ENCODE measurements at regions not wholly inside any gene's neighbourhood (a gene's known extent, or its start where the extent isn't known, plus 50 kb on each side); places are given as distances from the start of the nearest gene placed in this dataset.
"Not testable (repeated sequence)": the region's sequence is repeated elsewhere in the genome, so short reads cannot be mapped to it uniquely, and the experiment has no call there.

GRCh38 chr2:84288293-84288692, 170.8 kb downstream of the SUCLG1 start:
- no peak for DNase-seq (ENCODE audit: low spot score)

GRCh38 chr2:84286878-84287277, 172.2 kb downstream of the SUCLG1 start:
- no peak for DNase-seq (ENCODE audit: low spot score)

GRCh38 chr2:84285056-84285747, 173.9 kb downstream of the SUCLG1 start:
- no peak for DNase-seq (ENCODE audit: low spot score)

GRCh38 chr2:84283506-84283905, 175.6 kb downstream of the SUCLG1 start:
- DNase-seq (ENCODE audit: low spot score), result no peak

- DNase-seq (ENCODE audit: low spot score), result no peak
Measured at GRCh38 chr2:84281510-84281909, 177.6 kb downstream of the SUCLG1 start.

- no peak for DNase-seq (ENCODE audit: low spot score)
Measured at GRCh38 chr2:84280873-84281272, 178.2 kb downstream of the SUCLG1 start.

- no peak for DNase-seq (ENCODE audit: low spot score)
Measured at GRCh38 chr2:84278386-84278785, 180.7 kb downstream of the SUCLG1 start.

GRCh38 chr2:84276590-84277255, 182.4 kb downstream of the SUCLG1 start:
- no peak for DNase-seq (ENCODE audit: low spot score)

- no peak for DNase-seq (ENCODE audit: low spot score)
Measured at GRCh38 chr2:84273406-84273805, 185.7 kb downstream of the SUCLG1 start.

- no peak for DNase-seq (ENCODE audit: low spot score)
Measured at GRCh38 chr2:84271977-84272376, 187.1 kb downstream of the SUCLG1 start.

- DNase-seq (ENCODE audit: low spot score), result no peak
Measured at GRCh38 chr2:84257831-84258230, 201.2 kb downstream of the SUCLG1 start.

GRCh38 chr2:84251651-84252302, 207.3 kb downstream of the SUCLG1 start:
- no peak for DNase-seq (ENCODE audit: low spot score)

GRCh38 chr2:84249140-84249539, 209.9 kb downstream of the SUCLG1 start:
- no peak for DNase-seq (ENCODE audit: low spot score)

GRCh38 chr2:84247532-84247931, 211.5 kb downstream of the SUCLG1 start:
- no peak for DNase-seq (ENCODE audit: low spot score)

GRCh38 chr2:84243788-84244733, 215.0 kb downstream of the SUCLG1 start:
- DNase-seq (ENCODE audit: low spot score), result no peak

GRCh38 chr2:84238907-84239306, 220.2 kb downstream of the SUCLG1 start:
- no peak for DNase-seq (ENCODE audit: low spot score)

GRCh38 chr2:84236288-84236687, 222.8 kb downstream of the SUCLG1 start:
- DNase-seq (ENCODE audit: low spot score), result no peak

- DNase-seq (ENCODE audit: low spot score), result no peak
Measured at GRCh38 chr2:84234103-84234502, 225.0 kb downstream of the SUCLG1 start.

GRCh38 chr2:84231478-84231877, 227.6 kb downstream of the SUCLG1 start:
- DNase-seq (ENCODE audit: low spot score), result no peak

- DNase-seq (ENCODE audit: low spot score), result no peak
Measured at GRCh38 chr2:84224121-84224520, 235.0 kb downstream of the SUCLG1 start.

- no peak for DNase-seq (ENCODE audit: low spot score)
Measured at GRCh38 chr2:84223191-84223590, 235.9 kb downstream of the SUCLG1 start.

- not testable (repeated sequence) for DNase-seq (ENCODE audit: low spot score)
Measured at GRCh38 chr2:84221102-84221501, 238.0 kb downstream of the SUCLG1 start.

All from CD4-positive, alpha-beta T cell treated with Interleukin-15 for 4 hours (primary cell).